ENCODE measurements at regions not wholly inside any gene's neighbourhood (a gene's known extent, or its start where the extent isn't known, plus 50 kb on each side); places are given as distances from the start of the nearest gene placed in this dataset.

DNA sequence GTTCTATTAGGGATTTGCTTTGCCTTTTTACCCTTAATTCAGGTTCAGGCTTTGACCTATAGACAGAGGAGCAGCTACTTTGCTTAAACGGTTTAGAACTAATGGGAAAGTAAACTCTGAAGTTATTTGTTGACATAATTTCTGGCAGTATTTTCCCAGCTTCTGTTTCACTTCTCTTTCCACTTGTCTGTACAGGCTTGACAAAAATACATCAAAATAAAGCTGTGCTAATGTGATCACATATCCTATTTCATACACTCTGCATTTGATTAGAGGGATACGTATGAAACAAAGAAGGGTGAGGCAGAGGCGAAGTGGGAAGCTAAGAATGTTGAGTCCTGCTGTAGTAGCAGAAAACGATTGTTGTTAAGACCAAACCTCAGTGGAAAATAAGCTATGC is 389.1 kb upstream of the RARB start:
- no peak overlapping the region for H2AFZ ChIP-seq (ENCODE audit: low read depth, low read length)
- no peak overlapping the region for H3K4me2 ChIP-seq (ENCODE audit: low read length)
- H3K79me2 ChIP-seq (replicated peaks; ENCODE audit: insufficient read depth, low read length) = no peaks in the 10 kb centered on the region
- no peaks in the 10 kb centered on the region for H4K20me1 ChIP-seq (ENCODE audit: insufficient read depth)
- H3K27me3 ChIP-seq (ENCODE audit: insufficient read depth, low read depth, low read length) = no peaks in the 10 kb centered on the region
- no peaks in the 10 kb centered on the region for H3K36me3 ChIP-seq (ENCODE audit: insufficient read depth, low read length)
- H3K27ac ChIP-seq (ENCODE audit: low read length) = no peak overlapping the region
- no peaks in the 10 kb centered on the region for H3K9me2 ChIP-seq (ENCODE audit: insufficient read depth, low read length)
- H3K4me3 ChIP-seq (ENCODE audit: low read length) = no peak overlapping the region
- no peaks in the 10 kb centered on the region for H3K9me3 ChIP-seq (ENCODE audit: low read length)
- no peaks in the 10 kb centered on the region for H3F3A ChIP-seq (ENCODE audit: insufficient read depth, low read length, poor library complexity, severe bottlenecking)
- TF ChIP-seq MXI1 (conservative IDR thresholded peaks at IDR 0.05; ENCODE audit: poor library complexity, severe bottlenecking) = no peak
- no peak for TF ChIP-seq TAF1 (IDR thresholded peaks at IDR 0.05; ENCODE audit: low read depth)
- no peak for TF ChIP-seq RAD21 (conservative IDR thresholded peaks at IDR 0.05)
- TF ChIP-seq, protein P1, sequence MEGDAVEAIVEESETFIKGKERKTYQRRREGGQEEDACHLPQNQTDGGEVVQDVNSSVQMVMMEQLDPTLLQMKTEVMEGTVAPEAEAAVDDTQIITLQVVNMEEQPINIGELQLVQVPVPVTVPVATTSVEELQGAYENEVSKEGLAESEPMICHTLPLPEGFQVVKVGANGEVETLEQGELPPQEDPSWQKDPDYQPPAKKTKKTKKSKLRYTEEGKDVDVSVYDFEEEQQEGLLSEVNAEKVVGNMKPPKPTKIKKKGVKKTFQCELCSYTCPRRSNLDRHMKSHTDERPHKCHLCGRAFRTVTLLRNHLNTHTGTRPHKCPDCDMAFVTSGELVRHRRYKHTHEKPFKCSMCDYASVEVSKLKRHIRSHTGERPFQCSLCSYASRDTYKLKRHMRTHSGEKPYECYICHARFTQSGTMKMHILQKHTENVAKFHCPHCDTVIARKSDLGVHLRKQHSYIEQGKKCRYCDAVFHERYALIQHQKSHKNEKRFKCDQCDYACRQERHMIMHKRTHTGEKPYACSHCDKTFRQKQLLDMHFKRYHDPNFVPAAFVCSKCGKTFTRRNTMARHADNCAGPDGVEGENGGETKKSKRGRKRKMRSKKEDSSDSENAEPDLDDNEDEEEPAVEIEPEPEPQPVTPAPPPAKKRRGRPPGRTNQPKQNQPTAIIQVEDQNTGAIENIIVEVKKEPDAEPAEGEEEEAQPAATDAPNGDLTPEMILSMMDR (IDR thresholded peaks at IDR 0.05; ENCODE audit: poor library complexity, severe bottlenecking) = no peak
- TF ChIP-seq EP300 (conservative IDR thresholded peaks at IDR 0.05; ENCODE audit: poor library complexity, severe bottlenecking) = no peak
- no peak overlapping the region for H3K9ac ChIP-seq (ENCODE audit: low read length)

DNA sequence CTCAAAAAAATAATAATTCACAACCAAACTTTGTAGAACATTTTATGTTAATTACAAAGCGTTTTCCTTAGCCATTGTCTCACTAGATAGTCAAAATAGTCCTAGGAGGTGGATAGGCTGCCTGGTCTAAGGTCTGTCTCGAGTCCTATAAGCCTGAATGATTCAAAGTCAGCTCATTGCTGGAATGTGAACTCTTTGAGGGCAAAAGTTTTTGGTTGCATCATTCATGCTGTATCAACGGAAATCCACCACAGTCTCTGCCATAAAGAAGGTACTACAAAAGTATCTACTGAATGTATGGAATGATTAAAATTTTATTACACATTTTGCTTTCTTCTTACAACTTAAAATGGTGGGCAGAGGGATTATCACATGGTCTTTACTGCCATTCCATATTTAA is 387.3 kb upstream of the RARB start:
- TF ChIP-seq EZH2 (IDR thresholded peaks at IDR 0.05; ENCODE audit: borderline replicate concordance, insufficient read depth, low read length, poor library complexity, severe bottlenecking) (no peak), TAF1 (IDR thresholded peaks at IDR 0.05; ENCODE audit: low read depth) (no peak), EP300 (conservative IDR thresholded peaks at IDR 0.05; ENCODE audit: poor library complexity, severe bottlenecking) (no peak), POLR2AphosphoS5 (IDR thresholded peaks at IDR 0.05) (no peak)
- TF ChIP-seq, protein P2, sequence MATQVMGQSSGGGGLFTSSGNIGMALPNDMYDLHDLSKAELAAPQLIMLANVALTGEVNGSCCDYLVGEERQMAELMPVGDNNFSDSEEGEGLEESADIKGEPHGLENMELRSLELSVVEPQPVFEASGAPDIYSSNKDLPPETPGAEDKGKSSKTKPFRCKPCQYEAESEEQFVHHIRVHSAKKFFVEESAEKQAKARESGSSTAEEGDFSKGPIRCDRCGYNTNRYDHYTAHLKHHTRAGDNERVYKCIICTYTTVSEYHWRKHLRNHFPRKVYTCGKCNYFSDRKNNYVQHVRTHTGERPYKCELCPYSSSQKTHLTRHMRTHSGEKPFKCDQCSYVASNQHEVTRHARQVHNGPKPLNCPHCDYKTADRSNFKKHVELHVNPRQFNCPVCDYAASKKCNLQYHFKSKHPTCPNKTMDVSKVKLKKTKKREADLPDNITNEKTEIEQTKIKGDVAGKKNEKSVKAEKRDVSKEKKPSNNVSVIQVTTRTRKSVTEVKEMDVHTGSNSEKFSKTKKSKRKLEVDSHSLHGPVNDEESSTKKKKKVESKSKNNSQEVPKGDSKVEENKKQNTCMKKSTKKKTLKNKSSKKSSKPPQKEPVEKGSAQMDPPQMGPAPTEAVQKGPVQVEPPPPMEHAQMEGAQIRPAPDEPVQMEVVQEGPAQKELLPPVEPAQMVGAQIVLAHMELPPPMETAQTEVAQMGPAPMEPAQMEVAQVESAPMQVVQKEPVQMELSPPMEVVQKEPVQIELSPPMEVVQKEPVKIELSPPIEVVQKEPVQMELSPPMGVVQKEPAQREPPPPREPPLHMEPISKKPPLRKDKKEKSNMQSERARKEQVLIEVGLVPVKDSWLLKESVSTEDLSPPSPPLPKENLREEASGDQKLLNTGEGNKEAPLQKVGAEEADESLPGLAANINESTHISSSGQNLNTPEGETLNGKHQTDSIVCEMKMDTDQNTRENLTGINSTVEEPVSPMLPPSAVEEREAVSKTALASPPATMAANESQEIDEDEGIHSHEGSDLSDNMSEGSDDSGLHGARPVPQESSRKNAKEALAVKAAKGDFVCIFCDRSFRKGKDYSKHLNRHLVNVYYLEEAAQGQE (IDR thresholded peaks at IDR 0.05; ENCODE audit: borderline replicate concordance) = no peak
- TF ChIP-seq, protein P1 (IDR thresholded peaks at IDR 0.05; ENCODE audit: poor library complexity, severe bottlenecking) = no peak
- no peak overlapping the region for H3K4me2 ChIP-seq (ENCODE audit: low read length)
- no peak overlapping the region for H3K9ac ChIP-seq (ENCODE audit: low read length)
- H3K79me2 ChIP-seq (replicated peaks; ENCODE audit: insufficient read depth, low read length) = no peaks in the 10 kb centered on the region
- no peaks in the 10 kb centered on the region for H3K9me2 ChIP-seq (ENCODE audit: insufficient read depth, low read length)
- no peaks in the 10 kb centered on the region for H3K27me3 ChIP-seq (ENCODE audit: insufficient read depth, low read depth, low read length)
- H4K20me1 ChIP-seq (ENCODE audit: insufficient read depth) = no peaks in the 10 kb centered on the region
- no peak overlapping the region for H3K27ac ChIP-seq (ENCODE audit: low read length)
- no peaks in the 10 kb centered on the region for H3K9me3 ChIP-seq (ENCODE audit: low read length)
- no peaks in the 10 kb centered on the region for H3K36me3 ChIP-seq (ENCODE audit: insufficient read depth, low read length)
- H3F3A ChIP-seq (ENCODE audit: insufficient read depth, low read length, poor library complexity, severe bottlenecking) = no peaks in the 10 kb centered on the region
- no peak overlapping the region for H2AFZ ChIP-seq (ENCODE audit: low read depth, low read length)
- no peak overlapping the region for H3K4me3 ChIP-seq (ENCODE audit: low read length)
